Mucosa of descending colon (tissue), 3 donors: ENCODE measurements at regions not wholly inside any gene's neighbourhood (a gene's known extent, or its start where the extent isn't known, plus 50 kb on each side); places are given as distances from the start of the nearest gene placed in this dataset.

Experiments
- ATAC-seq: fragments of 200-7000 bp; cut with Tn5 transposase; one replicate; pipeline ENCODE4 v1.9.1; 2020; ENCODE audit warnings: mild to moderate bottlenecking, moderate library complexity
- DNase-seq, 3 donors: peaks; one replicate each; pipeline ENCODE4 v3.0.0-alpha.2; 2020
- H3K36me3 ChIP-seq: fragments of 200-600 bp; one replicate; pipeline ENCODE4 v1.8.0; 2021; ENCODE audit warnings: low read depth, mild to moderate bottlenecking
- H3K4me1 ChIP-seq: fragments of 200-600 bp; one replicate; pipeline ENCODE4 v1.8.0; 2021; ENCODE audit warnings: low read depth, mild to moderate bottlenecking
- H3K4me3 ChIP-seq: fragments of 200-600 bp; one replicate; pipeline ENCODE4 v1.8.0; 2021; ENCODE audit warnings: mild to moderate bottlenecking
- H3K9me3 ChIP-seq: fragments of 200-600 bp; one replicate; pipeline ENCODE4 v1.8.0; 2021; ENCODE audit warnings: mild to moderate bottlenecking
- intact Hi-C, 2 donors: fragments of 100-400 bp; cut with DNase I in 1 of 2; cut with micrococcal nuclease in 1 of 2; formaldehyde crosslinking; loops; one replicate each; pipeline versions ENCODE4 v1.11.0 to v1.11.1; 2022; cut with DNase I, micrococcal nuclease
- TF ChIP-seq, protein P1 (sequence below): fragments of 200-600 bp; IDR thresholded peaks from one replicate; pipeline ENCODE4 v1.8.0; 2022; ENCODE audit warnings: antibody characterized with exemption, mild to moderate bottlenecking
- donor health status: DM: no; HTN: no; CAD: no; lungs with moderate emphysema.
- donor health status: DM: no; HTN: no; CAD: no.
- donor health status: DM: no; HTN: yes; CAD: no.

- no peak for ATAC-seq
- DNase-seq, result no peak
- intact Hi-C loops, result no loop called here
- Histone ChIP-seq H3K4me3 (no peak overlapping the region), H3K36me3 (no peaks in the 10 kb centered on the region), H3K9me3 (no peaks in the 10 kb centered on the region), H3K4me1 (no peaks in the 10 kb centered on the region)
- TF ChIP-seq, protein P1, sequence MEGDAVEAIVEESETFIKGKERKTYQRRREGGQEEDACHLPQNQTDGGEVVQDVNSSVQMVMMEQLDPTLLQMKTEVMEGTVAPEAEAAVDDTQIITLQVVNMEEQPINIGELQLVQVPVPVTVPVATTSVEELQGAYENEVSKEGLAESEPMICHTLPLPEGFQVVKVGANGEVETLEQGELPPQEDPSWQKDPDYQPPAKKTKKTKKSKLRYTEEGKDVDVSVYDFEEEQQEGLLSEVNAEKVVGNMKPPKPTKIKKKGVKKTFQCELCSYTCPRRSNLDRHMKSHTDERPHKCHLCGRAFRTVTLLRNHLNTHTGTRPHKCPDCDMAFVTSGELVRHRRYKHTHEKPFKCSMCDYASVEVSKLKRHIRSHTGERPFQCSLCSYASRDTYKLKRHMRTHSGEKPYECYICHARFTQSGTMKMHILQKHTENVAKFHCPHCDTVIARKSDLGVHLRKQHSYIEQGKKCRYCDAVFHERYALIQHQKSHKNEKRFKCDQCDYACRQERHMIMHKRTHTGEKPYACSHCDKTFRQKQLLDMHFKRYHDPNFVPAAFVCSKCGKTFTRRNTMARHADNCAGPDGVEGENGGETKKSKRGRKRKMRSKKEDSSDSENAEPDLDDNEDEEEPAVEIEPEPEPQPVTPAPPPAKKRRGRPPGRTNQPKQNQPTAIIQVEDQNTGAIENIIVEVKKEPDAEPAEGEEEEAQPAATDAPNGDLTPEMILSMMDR, result no peak
Measured at GRCh38 chr1:97996880-97997279, 76.0 kb upstream of the DPYD start.

GRCh38 chr1:97989094-97989680 is 68.4 kb upstream of the DPYD start:
- TF ChIP-seq, protein P1, result no peak
- ATAC-seq (no peak), DNase-seq (no peak)
- no peak overlapping the region for H3K4me3 ChIP-seq
- intact Hi-C loops, result no loop called here
- no peaks in the 10 kb centered on the region for H3K4me1 ChIP-seq
- no peaks in the 10 kb centered on the region for H3K36me3 ChIP-seq
- no peaks in the 10 kb centered on the region for H3K9me3 ChIP-seq

DNA sequence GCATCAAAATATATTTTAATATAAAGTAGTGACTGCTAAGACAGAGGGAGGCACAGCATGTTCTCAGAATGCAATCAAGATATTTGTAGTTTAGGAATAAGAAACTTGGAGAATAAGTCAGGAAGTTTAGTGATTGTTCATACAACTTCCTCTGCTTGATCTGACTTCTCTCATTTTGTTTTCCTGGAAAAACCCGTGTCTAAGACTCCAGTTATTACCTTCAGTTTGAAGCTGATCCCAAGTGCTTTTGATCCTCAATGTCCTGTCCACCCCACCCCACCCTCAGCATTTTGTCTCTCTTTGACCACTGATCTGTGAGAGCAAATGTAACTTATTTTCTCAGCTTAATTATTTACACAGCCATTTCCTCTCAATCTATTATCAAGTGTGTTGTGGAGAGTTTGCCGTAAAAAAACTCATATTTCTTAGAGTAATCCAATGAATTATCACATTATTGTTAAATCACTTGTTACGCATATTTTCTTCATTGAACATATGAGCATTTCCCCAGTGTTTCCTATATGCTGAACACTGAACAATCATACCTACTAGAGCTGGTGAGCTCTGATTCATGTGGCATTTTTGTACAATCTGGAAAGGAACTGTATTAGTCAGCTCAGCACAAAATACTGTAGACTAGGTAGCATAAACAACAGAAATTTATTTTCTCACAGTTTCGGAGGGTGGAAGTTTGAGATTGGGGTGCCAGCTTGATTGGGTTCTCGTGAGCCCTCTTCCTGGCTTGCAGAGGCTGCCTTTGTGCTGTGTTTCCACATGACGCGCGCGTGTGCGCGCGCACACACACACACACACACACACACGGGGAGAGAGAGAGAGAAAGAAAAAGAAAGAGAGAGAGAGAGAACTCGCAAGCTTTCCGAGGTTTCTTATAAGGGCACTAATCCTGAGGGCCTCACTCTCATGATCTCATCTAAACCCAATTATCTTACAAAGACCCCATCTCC is 65.5 kb upstream of the DPYD start:
- H3K36me3 ChIP-seq, result no peaks in the 10 kb centered on the region
- no peaks in the 10 kb centered on the region for H3K9me3 ChIP-seq
- DNase-seq, result no peak
- H3K4me1 ChIP-seq, result no peaks in the 10 kb centered on the region
- TF ChIP-seq, protein P1, result no peak
- no peak for ATAC-seq
- H3K4me3 ChIP-seq, result no peak overlapping the region
- intact Hi-C loops, result no loop called here

GRCh38 chr1:97983126-97983525 is 62.3 kb upstream of the DPYD start:
- DNase-seq, result no peak
- H3K4me3 ChIP-seq, result no peak overlapping the region
- no peak for ATAC-seq
- H3K9me3 ChIP-seq, result no peaks in the 10 kb centered on the region
- TF ChIP-seq, protein P1, result no peak
- intact Hi-C loops, result no loop called here
- no peaks in the 10 kb centered on the region for H3K4me1 ChIP-seq
- H3K36me3 ChIP-seq, result no peaks in the 10 kb centered on the region

DNA sequence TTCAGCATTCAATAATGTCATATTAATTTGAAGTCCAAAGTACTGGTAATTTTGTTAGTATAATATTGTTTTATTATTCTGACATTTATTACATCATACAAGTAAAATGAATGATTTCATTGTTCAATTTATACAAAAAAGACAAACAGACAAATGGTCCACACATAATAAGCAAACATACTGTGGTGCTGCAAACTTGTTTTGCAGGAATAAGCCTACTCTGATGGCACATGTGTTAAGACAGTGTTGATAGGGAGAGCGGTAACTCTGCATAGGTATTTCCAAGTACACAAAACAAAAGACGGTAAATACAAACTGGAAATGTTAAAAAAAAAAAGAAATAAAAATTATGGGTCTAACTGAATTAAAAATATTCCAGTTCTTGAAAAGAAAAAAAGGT is 59.7 kb upstream of the DPYD start:
- Histone ChIP-seq H3K36me3 (no peaks in the 10 kb centered on the region), H3K9me3 (no peaks in the 10 kb centered on the region), H3K4me3 (no peak overlapping the region), H3K4me1 (no peaks in the 10 kb centered on the region)
- DNase-seq (no peak), ATAC-seq (no peak)
- intact Hi-C loops, result no loop called here
- TF ChIP-seq, protein P1, result no peak
